Activated CD4-positive, alpha-beta memory T cell treated with anti-CD3 and anti-CD28 coated beads for 36 hours (primary cell): ENCODE measurements at regions not wholly inside any gene's neighbourhood (a gene's known extent, or its start where the extent isn't known, plus 50 kb on each side); places are given as distances from the start of the nearest gene placed in this dataset.
"Not testable (repeated sequence)": the region's sequence is repeated elsewhere in the genome, so short reads cannot be mapped to it uniquely, and the experiment has no call there.

ENCODE experiments used
- CTCF ChIA-PET: fragments of 350-600 bp; sonication (Branson Sonifier 250); formaldehyde crosslinking; loops from one replicate; lab custom pipeline; 2021; ENCODE audit warnings: antibody characterized with exemption, inconsistent platforms; lab: Charles Lee
- POLR2A ChIA-PET: fragments of 350-600 bp; sonication (Branson Sonifier 250); formaldehyde crosslinking; loops from one replicate; lab custom pipeline; 2021; ENCODE audit warnings: antibody characterized with exemption; lab: Charles Lee
- DNase-seq: peaks from one replicate; pipeline ENCODE4 v3.0.0-alpha.2; 2020
- H3K27ac Mint-ChIP-seq: one replicate; pipeline ENCODE4 v1.8.0; 2021; ENCODE audit warnings: mixed read lengths
- H3K27me3 Mint-ChIP-seq: one replicate; pipeline ENCODE4 v1.8.0; 2021; ENCODE audit warnings: mixed read lengths
- H3K36me3 Mint-ChIP-seq: one replicate; pipeline ENCODE4 v1.8.0; 2021; ENCODE audit warnings: mixed read lengths
- H3K4me1 Mint-ChIP-seq: one replicate; pipeline ENCODE4 v1.8.0; 2021; ENCODE audit warnings: low read depth, mixed read lengths
- H3K4me3 Mint-ChIP-seq: one replicate; pipeline ENCODE4 v1.8.0; 2021; ENCODE audit warnings: mild to moderate bottlenecking, mixed read lengths
- H3K9me3 Mint-ChIP-seq: one replicate; pipeline ENCODE4 v1.8.0; 2021; ENCODE audit warnings: mixed read lengths
- intact Hi-C: fragments of 100-400 bp; cut with micrococcal nuclease; formaldehyde crosslinking; loops from one replicate; pipeline ENCODE4 v1.15.1; 2023

GRCh38 chr7:131676850-131677249 lies 120.4 kb upstream of the PODXL start:
- peaks cover 13% of the 10 kb centered on the region for H3K27me3 Mint-ChIP-seq
- POLR2A ChIA-PET, H3K36me3 Mint-ChIP-seq: not testable (repeated sequence)

GRCh38 chr7:131674131-131674530 lies 117.7 kb upstream of the PODXL start:
- Mint-ChIP-seq H3K4me1 (no peaks in the 10 kb centered on the region), H3K27me3 (peaks cover 13% of the 10 kb centered on the region)
- POLR2A ChIA-PET: no interaction called here

More at GRCh38 chr7:131676850-131677249, 120.4 kb upstream of the PODXL start:
- DNase-seq, CTCF ChIA-PET, H3K4me1 Mint-ChIP-seq, H3K9me3 Mint-ChIP-seq, H3K4me3 Mint-ChIP-seq, H3K27ac Mint-ChIP-seq, intact Hi-C loops: not testable (repeated sequence)

GRCh38 chr7:131673576-131673975 lies 117.1 kb upstream of the PODXL start:
- no peak for DNase-seq
- Mint-ChIP-seq H3K4me1 (no peaks in the 10 kb centered on the region), H3K9me3 (no peaks in the 10 kb centered on the region), H3K36me3 (no peaks in the 10 kb centered on the region), H3K4me3 (no peak overlapping the region), H3K27ac (no peak overlapping the region), H3K27me3 (peaks cover 11% of the 10 kb centered on the region)
- CTCF ChIA-PET: no interaction called here
- intact Hi-C loops: no loop called here
- POLR2A ChIA-PET: no interaction called here

More at GRCh38 chr7:131674131-131674530, 117.7 kb upstream of the PODXL start:
- intact Hi-C loops: no loop called here
- Mint-ChIP-seq H3K36me3 (no peaks in the 10 kb centered on the region), H3K9me3 (no peaks in the 10 kb centered on the region), H3K4me3 (no peak overlapping the region), H3K27ac (no peak overlapping the region)
- CTCF ChIA-PET: no interaction called here
- DNase-seq: no peak

- Mint-ChIP-seq H3K36me3 (no peaks in the 10 kb centered on the region), H3K4me1 (no peaks in the 10 kb centered on the region), H3K27me3 (peaks cover 8% of the 10 kb centered on the region), H3K9me3 (no peaks in the 10 kb centered on the region), H3K4me3 (no peak overlapping the region), H3K27ac (no peak overlapping the region)
- CTCF ChIA-PET: no interaction called here
- DNase-seq: no peak
- intact Hi-C loops: no loop called here
- POLR2A ChIA-PET: no interaction called here
Measured at GRCh38 chr7:131670406-131670805, 114.0 kb upstream of the PODXL start.

GRCh38 chr7:131667699-131668098 lies 111.3 kb upstream of the PODXL start:
- H3K27ac Mint-ChIP-seq: no peak overlapping the region
- H3K4me1 Mint-ChIP-seq: no peaks in the 10 kb centered on the region
- no peaks in the 10 kb centered on the region for H3K9me3 Mint-ChIP-seq
- no peaks in the 10 kb centered on the region for H3K36me3 Mint-ChIP-seq
- H3K27me3 Mint-ChIP-seq: peaks cover 8% of the 10 kb centered on the region
- POLR2A ChIA-PET: no interaction called here
- intact Hi-C loops: no loop called here
- CTCF ChIA-PET: no interaction called here
- no peak for DNase-seq
- H3K4me3 Mint-ChIP-seq: no peak overlapping the region

GRCh38 chr7:131665021-131665420 lies 108.6 kb upstream of the PODXL start:
- no peak overlapping the region for H3K4me3 Mint-ChIP-seq
- no peaks in the 10 kb centered on the region for H3K36me3 Mint-ChIP-seq
- no peak overlapping the region for H3K27ac Mint-ChIP-seq
- no peak for DNase-seq
- intact Hi-C loops: no loop called here
- peaks cover 4% of the 10 kb centered on the region for H3K27me3 Mint-ChIP-seq
- no peaks in the 10 kb centered on the region for H3K4me1 Mint-ChIP-seq
- ChIA-PET CTCF (no interaction called here), POLR2A (no interaction called here)
- H3K9me3 Mint-ChIP-seq: no peaks in the 10 kb centered on the region

GRCh38 chr7:131664570-131664969 lies 108.1 kb upstream of the PODXL start:
- DNase-seq: no peak

GRCh38 chr7:131662301-131662873 lies 106.0 kb upstream of the PODXL start:
- H3K36me3 Mint-ChIP-seq, H3K4me1 Mint-ChIP-seq, H3K27ac Mint-ChIP-seq, H3K9me3 Mint-ChIP-seq, H3K4me3 Mint-ChIP-seq, DNase-seq, intact Hi-C loops, POLR2A ChIA-PET, H3K27me3 Mint-ChIP-seq: not testable (repeated sequence)
- CTCF ChIA-PET: interaction anchor here (0.9 kb wide), 1 partner anchor 29 kb away, joined by 3 read pairs; no protein-coding TSS in a partner anchor

More at GRCh38 chr7:131664570-131664969, 108.1 kb upstream of the PODXL start:
- Mint-ChIP-seq H3K27me3 (peaks cover 4% of the 10 kb centered on the region), H3K9me3 (no peaks in the 10 kb centered on the region), H3K4me1 (no peaks in the 10 kb centered on the region), H3K4me3 (no peak overlapping the region), H3K27ac (no peak overlapping the region), H3K36me3 (no peaks in the 10 kb centered on the region)
- CTCF ChIA-PET: no interaction called here
- POLR2A ChIA-PET: no interaction called here
- intact Hi-C loops: no loop called here

GRCh38 chr7:131657881-131658280 lies 101.5 kb upstream of the PODXL start:
- Mint-ChIP-seq H3K4me3 (no peak overlapping the region), H3K4me1 (no peaks in the 10 kb centered on the region), H3K9me3 (no peaks in the 10 kb centered on the region), H3K27ac (no peak overlapping the region), H3K27me3 (no peaks in the 10 kb centered on the region), H3K36me3 (no peaks in the 10 kb centered on the region)
- ChIA-PET CTCF (interaction anchor here (1.0 to 3.9 kb wide), 2 partner anchors 150 to 201 kb away, joined by 3 to 34 read pairs; no protein-coding TSS in a partner anchor), POLR2A (no interaction called here)
- DNase-seq: no peak
- intact Hi-C loops: no loop called here

- no peak overlapping the region for H3K27ac Mint-ChIP-seq
- CTCF ChIA-PET: interaction anchor here (3.9 kb wide), 1 partner anchor 149 kb away, joined by 34 read pairs; no protein-coding TSS in a partner anchor
- no peak for DNase-seq
- H3K27me3 Mint-ChIP-seq: no peaks in the 10 kb centered on the region
- no peaks in the 10 kb centered on the region for H3K9me3 Mint-ChIP-seq
- H3K4me1 Mint-ChIP-seq: no peaks in the 10 kb centered on the region
- POLR2A ChIA-PET: no interaction called here
- H3K36me3 Mint-ChIP-seq: no peaks in the 10 kb centered on the region
- intact Hi-C loops: no loop called here
- no peak overlapping the region for H3K4me3 Mint-ChIP-seq
Measured at GRCh38 chr7:131656980-131657723, 100.7 kb upstream of the PODXL start.

GRCh38 chr7:131655866-131656265 lies 99.4 kb upstream of the PODXL start:
- intact Hi-C loops: loop anchor here (2.0 kb wide), 1 partner anchor 111 kb away; no protein-coding TSS in a partner anchor
- peaks cover 4% of the 10 kb centered on the region for H3K27me3 Mint-ChIP-seq

GRCh38 chr7:131655447-131655846 lies 99.0 kb upstream of the PODXL start:
- intact Hi-C loops: loop anchor here (2.0 kb wide), 1 partner anchor 111 kb away; no protein-coding TSS in a partner anchor
- H3K4me1 Mint-ChIP-seq: no peaks in the 10 kb centered on the region
- no peak overlapping the region for H3K4me3 Mint-ChIP-seq
- CTCF ChIA-PET: interaction anchor here (0.6 to 3.9 kb wide), 14 partner anchors 8 to 1570 kb away, joined by 3 to 34 read pairs (median 4); no protein-coding TSS in a partner anchor
- H3K9me3 Mint-ChIP-seq: no peaks in the 10 kb centered on the region
- DNase-seq: no peak
- H3K27me3 Mint-ChIP-seq: peaks cover 4% of the 10 kb centered on the region
- H3K27ac Mint-ChIP-seq: no peak overlapping the region
- POLR2A ChIA-PET: no interaction called here
- H3K36me3 Mint-ChIP-seq: no peaks in the 10 kb centered on the region

More at GRCh38 chr7:131655866-131656265, 99.4 kb upstream of the PODXL start:
- Mint-ChIP-seq H3K4me3 (no peak overlapping the region), H3K36me3 (no peaks in the 10 kb centered on the region), H3K27ac (no peak overlapping the region), H3K9me3 (no peaks in the 10 kb centered on the region), H3K4me1 (no peaks in the 10 kb centered on the region)
- ChIA-PET CTCF (interaction anchor here (0.6 to 3.9 kb wide), 5 partner anchors 8 to 155 kb away, joined by 3 to 34 read pairs (median 7); no protein-coding TSS in a partner anchor), POLR2A (no interaction called here)
- DNase-seq: no peak
